Middle frontal gyrus (tissue), 1 donor: ENCODE measurements at regions not wholly inside any gene's neighbourhood (a gene's known extent, or its start where the extent isn't known, plus 50 kb on each side); places are given as distances from the start of the nearest gene placed in this dataset.
"Not testable (repeated sequence)": the region's sequence is repeated elsewhere in the genome, so short reads cannot be mapped to it uniquely, and the experiment has no call there.

Experiments used
- DNase-seq: peaks from one replicate; pipeline ENCODE4 v3.0.0-alpha.2; 2015; ENCODE audit warnings: low spot score; ENCODE audit errors: extremely low spot score

DNA sequence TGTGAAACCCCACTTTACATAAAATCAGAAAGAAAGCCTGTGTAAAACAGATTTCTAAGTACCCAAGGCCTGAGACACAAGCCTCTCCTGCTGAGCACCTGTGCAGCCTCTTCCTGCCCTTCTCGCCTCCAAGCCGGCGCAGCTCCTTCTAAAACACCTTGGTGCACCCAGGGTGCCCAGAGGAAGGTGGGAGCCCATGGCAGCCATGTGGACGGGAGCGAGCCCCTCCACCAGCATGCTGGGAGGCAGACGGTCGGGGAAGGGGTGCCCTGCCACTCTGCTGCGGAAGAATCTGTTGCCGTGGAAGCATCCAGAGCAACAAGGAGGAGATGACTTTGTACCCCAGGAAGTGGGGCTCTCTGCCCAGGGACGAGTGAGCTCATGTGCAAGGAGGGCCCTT, 103.1 kb upstream of the C14orf180 start:
- DNase-seq = no peak

- DNase-seq = no peak
Observed at GRCh38 chr14:104477117-104477623, 102.4 kb upstream of the C14orf180 start.

- no peak for DNase-seq
Observed at GRCh38 chr14:104477666-104478380, 101.7 kb upstream of the C14orf180 start.

GRCh38 chr14:104478656-104479055, 100.9 kb upstream of the C14orf180 start:
- no peak for DNase-seq

GRCh38 chr14:104479901-104480300, 99.7 kb upstream of the C14orf180 start:
- DNase-seq = no peak

GRCh38 chr14:104481323-104481722, 98.2 kb upstream of the C14orf180 start:
- no peak for DNase-seq

DNA sequence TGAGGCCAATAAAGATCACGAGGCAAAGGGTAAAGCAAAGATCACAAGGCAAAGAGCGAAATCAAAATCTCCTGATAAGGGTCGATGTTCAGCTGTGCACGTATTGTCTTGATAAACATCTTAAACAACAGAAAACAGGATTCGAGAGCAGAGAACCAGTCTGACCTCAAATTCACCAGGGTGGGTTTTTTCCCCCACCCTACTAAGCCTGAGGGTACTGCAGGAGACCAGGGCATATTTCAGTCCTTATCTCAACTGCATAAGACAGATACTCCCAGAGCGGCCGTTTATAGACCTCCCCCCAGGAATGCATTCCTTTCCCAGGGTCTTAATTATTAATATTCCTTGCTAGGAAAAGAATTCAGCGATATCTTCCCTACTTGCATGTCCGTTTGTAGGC, 97.5 kb upstream of the C14orf180 start:
- not testable (repeated sequence) for DNase-seq

- DNase-seq = no peak
Observed at GRCh38 chr14:104486222-104486923, 93.2 kb upstream of the C14orf180 start.

DNA sequence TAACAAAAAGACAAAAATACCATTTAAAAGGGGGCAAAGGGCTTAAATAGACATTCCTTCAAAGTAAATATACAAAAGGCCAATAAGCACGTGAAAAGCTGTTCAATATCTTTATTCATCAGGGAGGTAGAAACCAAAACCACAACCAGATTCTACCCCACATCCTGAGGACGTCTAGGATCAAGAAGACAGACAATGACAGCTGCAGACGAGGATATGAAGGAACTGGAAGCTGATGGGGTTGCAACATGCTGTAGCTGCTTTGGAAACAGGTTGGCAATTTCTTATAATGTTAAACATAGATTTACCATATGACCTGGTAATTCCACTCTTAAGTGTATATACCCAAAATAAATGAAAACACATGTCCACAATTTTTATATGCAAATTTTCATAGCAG, 85.1 kb upstream of the C14orf180 start:
- DNase-seq = no peak

- DNase-seq = no peak
Observed at GRCh38 chr14:104496095-104496494, 83.5 kb upstream of the C14orf180 start.

DNA sequence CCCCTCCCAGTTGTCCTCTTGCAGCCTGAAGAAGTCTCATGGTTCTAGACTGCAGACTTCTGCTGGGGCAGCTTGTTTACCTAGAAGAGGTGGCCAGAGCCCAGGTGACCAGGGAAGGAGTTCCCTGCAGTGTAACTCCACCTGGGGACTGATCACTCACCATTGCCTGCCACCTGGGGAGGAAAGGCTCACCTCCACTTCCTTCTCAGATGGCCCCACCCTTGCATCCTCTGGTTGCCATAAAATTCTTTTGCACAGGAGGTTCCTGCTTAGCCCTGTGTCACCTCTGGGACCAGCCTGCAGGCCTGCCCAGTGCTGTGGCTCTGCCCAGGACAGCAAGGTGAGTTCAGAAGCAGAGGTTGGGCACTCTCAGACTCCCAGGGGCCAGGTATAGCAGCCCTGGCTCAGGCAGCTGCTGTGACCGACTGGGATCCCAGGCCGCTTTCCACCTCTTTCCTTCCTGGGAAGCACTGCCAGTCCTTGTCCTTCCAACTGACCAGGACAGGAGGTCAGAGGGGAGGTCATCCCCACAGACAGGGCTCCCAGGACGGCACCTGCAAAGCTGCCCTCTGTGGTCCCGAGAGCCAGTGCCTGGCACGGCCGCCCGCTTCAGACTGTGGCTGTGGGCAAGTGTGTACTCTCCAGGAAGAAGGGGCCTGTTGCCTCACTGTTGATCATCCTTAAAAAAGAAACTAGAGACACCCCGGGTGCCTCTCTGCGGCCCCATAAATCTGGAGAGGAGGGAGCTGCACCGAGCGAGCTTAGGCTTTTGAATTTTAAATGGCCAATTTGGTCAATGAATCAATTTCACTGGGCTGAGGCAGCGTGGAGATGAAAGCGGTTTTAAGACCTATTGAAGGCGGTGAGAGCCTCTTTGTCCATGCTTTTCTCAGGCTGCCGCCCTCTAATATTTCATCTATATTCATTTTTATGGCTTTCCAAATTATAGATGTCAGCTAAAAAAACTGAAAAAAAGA, 79.5 kb upstream of the C14orf180 start:
- DNase-seq = no peak

DNA sequence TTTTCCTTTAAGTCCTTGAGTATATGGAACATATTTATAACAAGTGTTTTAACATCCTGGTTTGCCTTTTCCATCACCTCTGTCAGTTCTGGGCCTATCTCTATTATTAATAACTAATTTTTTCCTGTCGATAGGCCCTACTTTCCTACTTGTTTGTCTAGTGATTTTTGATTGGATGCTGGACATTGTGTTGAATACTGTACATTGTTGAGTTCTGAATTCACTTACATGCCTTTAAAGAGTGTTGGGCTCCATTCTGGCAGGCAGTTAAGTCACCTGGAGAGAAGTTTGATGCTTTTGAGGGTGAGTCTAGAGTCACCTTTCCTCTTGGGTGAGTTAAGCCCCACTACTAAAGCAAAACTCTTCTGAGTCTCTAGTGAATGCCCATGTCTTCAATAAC, 77.5 kb upstream of the C14orf180 start:
- DNase-seq = no peak

DNA sequence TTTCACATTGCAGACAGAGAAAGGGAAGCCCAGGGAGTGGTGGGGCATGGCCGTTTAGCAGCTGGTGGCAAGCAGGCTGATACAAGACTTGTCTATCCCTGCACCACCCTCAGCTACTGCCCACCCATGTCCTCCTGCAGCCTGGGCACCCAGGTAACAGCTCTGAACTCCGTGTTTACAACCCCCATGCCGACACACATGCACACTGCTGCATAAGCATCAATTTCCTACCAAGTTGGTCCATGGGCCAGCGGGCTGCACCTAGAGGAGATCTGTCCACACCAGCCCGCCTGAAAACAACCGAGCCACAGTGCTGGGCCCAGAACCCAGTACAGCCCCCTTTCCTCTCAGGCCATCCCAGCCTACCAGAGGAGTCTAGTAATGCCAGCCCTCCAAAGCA, 75.9 kb upstream of the C14orf180 start:
- no peak for DNase-seq

DNA sequence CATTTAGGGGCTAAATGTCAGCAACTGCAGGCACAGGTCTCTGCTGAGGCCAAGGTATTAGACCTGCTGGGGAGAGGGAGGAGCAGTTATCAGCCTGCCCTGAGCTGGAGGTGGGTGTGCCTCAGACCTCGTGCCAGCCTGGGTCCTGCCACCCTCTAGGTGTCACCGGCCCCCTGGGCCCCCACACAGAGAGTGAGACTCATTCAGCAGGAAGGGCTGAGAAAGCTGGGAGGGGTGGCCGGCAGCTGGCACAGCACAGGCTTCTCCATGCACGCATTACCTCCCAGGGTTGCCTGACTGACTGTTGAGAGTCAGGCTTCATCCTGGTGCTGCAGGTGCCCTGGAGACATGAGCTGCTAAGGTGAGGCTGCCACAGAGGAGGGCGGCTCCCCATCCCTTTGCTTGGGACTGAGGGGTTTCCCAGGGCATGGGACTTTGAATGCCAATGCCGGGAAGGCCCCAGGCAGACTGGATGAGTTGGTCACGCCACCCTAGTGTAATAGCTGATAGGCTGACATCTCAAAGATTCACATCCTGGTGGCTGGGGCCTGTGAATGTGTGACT, 75.3 kb upstream of the C14orf180 start:
- DNase-seq = no peak

DNA sequence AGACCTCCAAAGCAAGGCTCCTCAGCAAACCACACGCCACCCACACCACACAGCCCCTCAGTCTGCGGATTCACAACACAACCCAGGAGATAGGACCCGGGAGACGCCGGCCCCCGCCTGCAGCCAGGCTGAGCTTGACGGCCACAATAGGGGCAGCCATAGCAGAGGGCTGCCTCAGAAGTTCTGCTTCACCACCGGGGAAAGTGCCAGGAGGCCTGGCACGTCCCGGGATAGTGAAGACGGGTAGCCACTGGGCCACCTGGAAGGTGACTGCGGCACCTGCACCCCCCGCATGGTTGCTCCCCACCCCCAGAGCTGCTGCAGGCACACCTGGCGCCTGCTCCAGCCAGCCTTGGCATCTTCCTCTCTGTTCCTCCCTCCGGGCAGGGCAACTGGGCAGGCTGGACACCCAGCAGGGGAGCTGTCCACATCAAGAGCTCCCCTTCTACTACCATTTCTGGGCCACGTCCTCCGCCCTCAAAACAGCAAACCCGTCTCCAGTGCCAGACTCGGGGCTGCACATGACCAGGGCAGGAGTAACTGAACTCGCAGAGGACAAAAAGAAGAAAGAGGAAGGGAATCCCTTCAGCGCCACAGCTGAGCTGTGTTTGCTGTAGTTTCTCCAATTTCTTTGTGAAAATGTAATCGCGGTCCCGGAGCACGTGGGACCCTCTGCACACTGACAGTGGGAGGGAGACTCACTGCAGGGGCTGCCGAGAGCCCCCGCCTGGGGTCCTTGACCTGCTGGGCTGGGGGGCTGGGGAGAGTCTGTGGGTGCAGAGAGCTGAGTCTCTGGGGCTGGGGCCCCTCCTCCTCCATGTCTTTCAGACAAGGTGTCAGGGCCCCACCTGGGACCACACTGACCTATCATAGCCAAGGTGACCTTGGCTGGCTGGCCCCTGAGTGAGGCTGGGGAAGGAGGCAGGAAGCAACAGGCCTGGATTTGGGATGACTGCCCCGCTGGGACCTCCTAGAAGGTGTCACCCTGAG, 74.2 kb upstream of the C14orf180 start:
- no peak for DNase-seq

DNA sequence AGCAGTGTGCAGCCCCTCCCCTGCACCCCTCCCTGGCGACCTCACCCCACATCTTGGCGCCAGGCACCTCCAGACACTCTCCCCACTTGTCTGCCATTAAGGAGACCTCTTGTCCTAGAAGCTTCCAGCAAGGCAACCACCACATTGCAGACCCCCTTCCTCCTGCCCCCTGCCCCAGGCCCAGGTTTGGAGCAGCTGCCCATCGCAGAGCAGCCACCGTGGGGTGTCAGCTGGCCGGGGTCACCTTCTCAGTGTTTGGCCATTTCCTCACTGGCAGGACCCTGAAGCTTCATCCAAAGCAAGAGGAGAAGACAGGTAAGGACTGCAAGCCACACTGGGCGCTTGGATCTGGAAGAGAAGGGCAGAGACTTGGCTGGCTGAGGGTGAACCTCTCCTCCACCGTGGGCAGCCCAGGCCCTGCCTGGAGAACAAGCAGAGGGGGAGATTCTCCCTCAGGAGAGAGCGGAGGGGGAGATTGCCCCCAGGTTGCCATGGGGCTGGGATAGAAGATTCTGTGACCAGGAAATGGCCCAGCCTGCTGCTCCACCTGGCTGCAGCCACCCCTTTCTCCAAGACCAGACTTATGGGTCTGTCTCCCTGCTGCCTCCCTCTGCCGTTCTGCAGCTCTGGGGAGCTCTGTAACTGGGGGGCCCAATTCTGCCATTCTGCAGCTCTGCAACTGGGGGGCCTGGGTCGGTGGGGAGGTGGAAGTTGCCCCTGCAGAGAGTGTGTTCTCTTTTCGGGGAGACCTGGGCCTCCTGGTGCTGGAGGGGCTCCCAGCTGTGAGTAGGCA, 72.9 kb upstream of the C14orf180 start:
- DNase-seq = no peak

- DNase-seq = no peak
Observed at GRCh38 chr14:104507443-104507842, 72.1 kb upstream of the C14orf180 start.

DNA sequence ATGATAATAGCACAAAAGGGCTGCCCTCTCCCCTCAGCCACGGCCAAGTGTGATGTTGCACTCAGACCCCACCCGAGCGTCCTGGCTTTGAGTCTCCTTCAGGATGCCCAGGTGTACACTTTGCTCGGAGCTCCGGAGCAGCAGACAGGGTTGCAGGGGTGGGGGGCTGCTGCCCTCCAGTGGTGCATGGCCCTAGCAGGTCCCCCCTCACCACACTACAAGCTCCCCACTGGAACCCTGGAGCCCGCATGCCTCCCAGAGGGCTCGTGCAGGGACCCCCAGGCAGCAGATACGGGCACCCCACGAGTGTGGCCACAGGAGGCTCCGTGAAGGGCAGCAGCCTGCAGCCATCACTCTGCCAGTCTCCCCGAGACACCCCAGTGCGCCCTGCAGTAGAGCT, 69.9 kb upstream of the C14orf180 start:
- no peak for DNase-seq

DNA sequence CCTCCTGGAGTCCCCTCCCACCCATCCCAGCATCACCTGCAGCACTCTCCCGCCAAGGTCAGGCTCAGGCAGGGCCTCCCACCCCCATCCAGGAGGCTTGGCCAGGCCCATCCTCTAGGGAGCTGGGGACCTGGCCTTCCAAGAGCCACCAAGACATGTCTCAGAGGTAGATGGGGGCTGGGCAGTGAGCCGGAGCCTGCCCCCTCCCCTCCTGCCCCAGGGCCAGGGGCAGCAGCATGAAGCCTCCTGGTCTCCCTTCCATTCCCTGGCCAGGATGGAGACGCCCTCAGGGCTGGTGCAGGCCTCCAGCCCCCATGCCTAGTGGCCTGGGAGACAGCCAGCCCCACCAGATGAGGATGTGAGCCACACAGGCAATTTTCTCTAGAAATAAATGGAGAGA, 69.3 kb upstream of the C14orf180 start:
- no peak for DNase-seq
